Erythroblast (primary cell): ENCODE measurements at regions not wholly inside any gene's neighbourhood (a gene's known extent, or its start where the extent isn't known, plus 50 kb on each side); places are given as distances from the start of the nearest gene placed in this dataset.

Experiments used
- GATA1 ChIP-seq: IDR thresholded peaks from 2 replicates; pipeline ENCODE4 v1.6.1; 2011; ENCODE audit warnings: low read depth, mild to moderate bottlenecking, control low read depth, low read length, moderate library complexity
- POLR2A ChIP-seq: IDR thresholded peaks from 2 replicates; pipeline ENCODE4 v1.6.1; 2011; ENCODE audit warnings: mild to moderate bottlenecking, low read length

GRCh38 chr10:83195021-83195420, 944.3 kb upstream of the GHITM start:
- TF ChIP-seq POLR2A (no peak), GATA1 (no peak)
